ENCODE measurements at regions not wholly inside any gene's neighbourhood (a gene's known extent, or its start where the extent isn't known, plus 50 kb on each side); places are given as distances from the start of the nearest gene placed in this dataset.

DNA sequence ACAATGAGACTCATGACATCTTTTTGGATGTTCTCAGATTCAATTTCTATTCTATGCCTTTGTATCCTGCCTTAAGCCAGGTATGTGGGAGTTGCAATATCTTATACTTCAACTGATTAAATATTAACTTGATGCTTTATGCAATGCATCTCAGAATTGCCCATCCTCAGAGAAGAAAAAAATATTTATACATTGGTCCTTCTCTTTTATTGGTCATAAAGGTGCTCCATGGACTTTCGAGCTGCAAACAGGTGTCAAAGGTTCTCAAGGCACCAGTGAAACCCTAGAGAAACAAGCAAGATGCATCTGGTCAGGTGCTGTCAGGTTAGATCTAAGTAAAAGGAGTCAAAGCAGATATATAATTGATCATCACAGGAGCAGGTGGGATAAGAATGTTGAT lies 690.5 kb downstream of the PLCL1 start:
- no peak for DNase-seq (ENCODE audit: low read depth)
- TF ChIP-seq, protein P1, sequence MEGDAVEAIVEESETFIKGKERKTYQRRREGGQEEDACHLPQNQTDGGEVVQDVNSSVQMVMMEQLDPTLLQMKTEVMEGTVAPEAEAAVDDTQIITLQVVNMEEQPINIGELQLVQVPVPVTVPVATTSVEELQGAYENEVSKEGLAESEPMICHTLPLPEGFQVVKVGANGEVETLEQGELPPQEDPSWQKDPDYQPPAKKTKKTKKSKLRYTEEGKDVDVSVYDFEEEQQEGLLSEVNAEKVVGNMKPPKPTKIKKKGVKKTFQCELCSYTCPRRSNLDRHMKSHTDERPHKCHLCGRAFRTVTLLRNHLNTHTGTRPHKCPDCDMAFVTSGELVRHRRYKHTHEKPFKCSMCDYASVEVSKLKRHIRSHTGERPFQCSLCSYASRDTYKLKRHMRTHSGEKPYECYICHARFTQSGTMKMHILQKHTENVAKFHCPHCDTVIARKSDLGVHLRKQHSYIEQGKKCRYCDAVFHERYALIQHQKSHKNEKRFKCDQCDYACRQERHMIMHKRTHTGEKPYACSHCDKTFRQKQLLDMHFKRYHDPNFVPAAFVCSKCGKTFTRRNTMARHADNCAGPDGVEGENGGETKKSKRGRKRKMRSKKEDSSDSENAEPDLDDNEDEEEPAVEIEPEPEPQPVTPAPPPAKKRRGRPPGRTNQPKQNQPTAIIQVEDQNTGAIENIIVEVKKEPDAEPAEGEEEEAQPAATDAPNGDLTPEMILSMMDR (IDR thresholded peaks at IDR 0.05; ENCODE audit: insufficient read depth, low read depth, low read length, missing control alignments): no peak
- H3K4me3 ChIP-seq (ENCODE audit: low read depth, low read length): no peak overlapping the region

DNA sequence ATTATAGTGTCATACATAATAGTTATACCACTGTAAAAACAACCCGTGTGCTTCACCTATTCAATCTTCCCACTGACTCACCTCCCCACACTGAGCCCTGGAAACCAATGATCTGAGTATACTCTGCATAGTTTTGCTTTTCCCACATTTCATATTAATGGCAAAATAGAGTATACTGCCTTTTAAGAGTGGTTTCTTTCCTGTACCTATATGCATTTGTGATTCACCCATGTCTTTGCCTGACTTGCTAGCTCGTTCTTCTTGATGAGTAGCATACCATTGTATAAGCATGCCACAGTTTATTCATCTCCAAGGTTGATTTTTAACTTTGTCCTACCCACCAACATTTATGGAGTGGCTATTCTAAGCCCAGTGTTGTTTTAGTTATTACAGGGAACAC lies 686.4 kb downstream of the PLCL1 start:
- TF ChIP-seq, protein P1 (IDR thresholded peaks at IDR 0.05; ENCODE audit: insufficient read depth, low read depth, low read length, missing control alignments): no peak

DNA sequence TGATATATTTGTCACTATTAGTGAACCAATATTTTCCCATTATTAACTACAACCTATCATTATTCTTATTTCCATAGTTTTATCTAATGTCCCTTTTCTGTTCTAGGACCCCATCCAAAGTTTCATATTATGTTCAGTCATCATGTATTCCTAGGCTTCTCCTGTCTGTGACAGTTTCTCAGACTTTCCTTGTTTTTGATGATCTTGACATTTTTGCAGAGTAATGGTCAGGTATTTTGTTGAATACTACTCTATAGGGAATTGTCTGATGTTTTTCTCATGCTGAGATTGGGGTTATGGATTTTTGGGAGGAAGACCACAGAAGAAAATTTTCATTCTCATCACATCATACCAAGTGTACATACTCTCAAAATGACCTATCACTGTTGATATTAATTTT lies 684.6 kb downstream of the PLCL1 start:
- TF ChIP-seq, protein P1 (IDR thresholded peaks at IDR 0.05; ENCODE audit: insufficient read depth, low read depth, low read length, missing control alignments): no peak
- DNase-seq (ENCODE audit: low read depth): no peak

More for the DNA sequence above, 686.4 kb downstream of the PLCL1 start:
- no peak overlapping the region for H3K4me3 ChIP-seq (ENCODE audit: low read depth, low read length)
- DNase-seq (ENCODE audit: low read depth): no peak

DNA sequence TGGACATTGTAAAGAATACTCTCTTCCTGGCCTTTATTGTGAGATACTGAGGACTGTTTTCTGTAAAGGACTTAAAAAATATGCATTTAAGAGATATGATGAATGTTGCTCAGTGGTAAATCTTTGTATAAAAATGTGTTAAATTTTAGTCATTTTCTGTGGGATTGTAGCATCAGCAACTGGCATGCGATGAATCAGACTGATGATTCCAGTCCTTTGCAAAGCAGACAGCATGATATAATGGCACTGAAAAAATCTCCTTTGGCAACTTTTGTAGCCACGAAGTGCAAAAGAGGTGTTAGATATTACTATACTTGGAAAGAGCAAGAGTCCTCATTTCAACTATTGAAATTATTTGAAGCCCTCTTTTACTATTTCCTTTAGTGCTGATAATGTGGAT lies 678.7 kb downstream of the PLCL1 start:
- no peak for DNase-seq (ENCODE audit: low read depth)
- TF ChIP-seq, protein P1 (IDR thresholded peaks at IDR 0.05; ENCODE audit: insufficient read depth, low read depth, low read length, missing control alignments): no peak
- H3K4me3 ChIP-seq (ENCODE audit: low read depth, low read length): no peak overlapping the region

More for the DNA sequence above, 684.6 kb downstream of the PLCL1 start:
- H3K4me3 ChIP-seq (ENCODE audit: low read depth, low read length): no peak overlapping the region

DNA sequence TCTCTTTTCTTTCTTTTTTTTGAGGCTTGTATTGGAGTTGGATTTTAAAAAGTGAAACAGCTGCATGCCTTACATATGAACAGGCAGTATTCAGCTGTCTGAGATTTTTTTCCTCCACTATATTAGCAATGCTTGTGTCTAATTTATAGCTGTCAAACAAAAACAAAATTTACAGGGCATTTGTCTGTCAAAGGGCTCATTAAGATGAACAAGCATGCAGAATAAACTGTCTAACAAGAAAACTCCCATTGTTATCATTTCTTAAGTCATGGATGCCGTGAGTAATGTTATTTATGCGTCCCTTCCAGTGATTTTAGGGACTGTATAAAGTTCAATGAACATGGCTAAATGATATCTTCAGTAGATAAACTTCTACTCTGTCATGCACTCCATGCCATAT lies 674.7 kb downstream of the PLCL1 start:
- DNase-seq (ENCODE audit: low read depth): no peak
- no peak overlapping the region for H3K4me3 ChIP-seq (ENCODE audit: low read depth, low read length)
- TF ChIP-seq, protein P1 (IDR thresholded peaks at IDR 0.05; ENCODE audit: insufficient read depth, low read depth, low read length, missing control alignments): no peak

DNA sequence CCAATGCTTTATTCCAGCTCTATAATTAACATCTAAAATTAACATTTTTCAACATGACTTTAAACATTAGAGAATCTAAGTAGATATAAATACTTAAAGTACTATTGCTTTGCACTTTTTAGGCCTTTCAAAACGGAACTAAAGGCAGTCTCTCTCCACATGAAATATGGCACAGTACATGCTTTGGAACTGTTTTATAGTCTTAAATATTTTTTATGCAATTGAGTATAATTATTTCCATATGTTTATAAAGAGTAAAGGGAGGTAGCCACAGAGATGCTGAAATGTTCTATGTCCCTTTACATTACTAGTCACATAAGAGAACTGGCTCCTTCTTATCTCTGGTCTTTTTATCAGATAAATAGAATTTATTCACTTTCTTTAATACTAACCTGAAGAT lies 674.0 kb downstream of the PLCL1 start:
- no peak for DNase-seq (ENCODE audit: low read depth)
- TF ChIP-seq, protein P1 (IDR thresholded peaks at IDR 0.05; ENCODE audit: insufficient read depth, low read depth, low read length, missing control alignments): no peak

DNA sequence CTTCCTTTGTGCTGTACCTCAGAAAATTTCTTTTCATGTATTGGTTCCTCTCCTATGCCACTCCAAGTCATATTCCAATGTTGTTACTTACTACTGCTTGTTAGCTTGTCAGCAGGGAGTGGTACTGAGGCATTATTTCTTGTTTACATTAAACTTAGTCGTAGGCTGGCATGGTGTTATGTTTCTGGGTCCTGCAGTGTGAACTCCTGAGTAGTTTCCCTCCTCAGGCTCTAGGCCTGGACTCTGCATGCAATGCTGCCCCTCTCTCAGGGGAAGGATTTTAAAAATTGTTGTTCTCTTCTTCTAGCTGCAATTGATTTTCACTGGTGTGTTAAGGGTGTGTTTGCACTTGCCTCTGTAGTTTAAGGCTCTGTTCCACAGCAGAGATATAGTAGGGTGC lies 671.6 kb downstream of the PLCL1 start:
- no peak overlapping the region for H3K4me3 ChIP-seq (ENCODE audit: low read depth, low read length)
- DNase-seq (ENCODE audit: low read depth): no peak
- TF ChIP-seq, protein P1 (IDR thresholded peaks at IDR 0.05; ENCODE audit: insufficient read depth, low read depth, low read length, missing control alignments): no peak

More for the DNA sequence above, 674.0 kb downstream of the PLCL1 start:
- H3K4me3 ChIP-seq (ENCODE audit: low read depth, low read length): no peak overlapping the region

Measured in GM12865 (cell line).